Omental fat pad (tissue), 3 donors: ENCODE measurements at regions not wholly inside any gene's neighbourhood (a gene's known extent, or its start where the extent isn't known, plus 50 kb on each side); places are given as distances from the start of the nearest gene placed in this dataset.
"Not testable (repeated sequence)": the region's sequence is repeated elsewhere in the genome, so short reads cannot be mapped to it uniquely, and the experiment has no call there.

Experiments
- ATAC-seq: fragments of 150-250 bp; one replicate; pipeline ENCODE4 v1.9.1; 2016; ENCODE audit warnings: mild to moderate bottlenecking, moderate library complexity; ENCODE audit not compliant: low FRiP score
- DNase-seq: peaks from one replicate; pipeline ENCODE4 v3.0.0-alpha.2; 2019; ENCODE audit warnings: low spot score
- TF ChIP-seq, protein P1 (sequence below), 3 donors: fragments of 450-650 bp; IDR thresholded peaks; one replicate each; pipeline ENCODE4 v1.5.1; 2016 to 2017; ENCODE audit warnings: antibody characterized with exemption in 3 of 3, mild to moderate bottlenecking in 3 of 3, moderate library complexity in 2 of 3

GRCh38 chr3:16070707-16071106 lies 103.8 kb upstream of the GALNT15 start:
- TF ChIP-seq, protein P1, sequence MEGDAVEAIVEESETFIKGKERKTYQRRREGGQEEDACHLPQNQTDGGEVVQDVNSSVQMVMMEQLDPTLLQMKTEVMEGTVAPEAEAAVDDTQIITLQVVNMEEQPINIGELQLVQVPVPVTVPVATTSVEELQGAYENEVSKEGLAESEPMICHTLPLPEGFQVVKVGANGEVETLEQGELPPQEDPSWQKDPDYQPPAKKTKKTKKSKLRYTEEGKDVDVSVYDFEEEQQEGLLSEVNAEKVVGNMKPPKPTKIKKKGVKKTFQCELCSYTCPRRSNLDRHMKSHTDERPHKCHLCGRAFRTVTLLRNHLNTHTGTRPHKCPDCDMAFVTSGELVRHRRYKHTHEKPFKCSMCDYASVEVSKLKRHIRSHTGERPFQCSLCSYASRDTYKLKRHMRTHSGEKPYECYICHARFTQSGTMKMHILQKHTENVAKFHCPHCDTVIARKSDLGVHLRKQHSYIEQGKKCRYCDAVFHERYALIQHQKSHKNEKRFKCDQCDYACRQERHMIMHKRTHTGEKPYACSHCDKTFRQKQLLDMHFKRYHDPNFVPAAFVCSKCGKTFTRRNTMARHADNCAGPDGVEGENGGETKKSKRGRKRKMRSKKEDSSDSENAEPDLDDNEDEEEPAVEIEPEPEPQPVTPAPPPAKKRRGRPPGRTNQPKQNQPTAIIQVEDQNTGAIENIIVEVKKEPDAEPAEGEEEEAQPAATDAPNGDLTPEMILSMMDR (IDR thresholded peaks at IDR 0.05), result no peak
- ATAC-seq (no peak), DNase-seq (no peak)

DNA sequence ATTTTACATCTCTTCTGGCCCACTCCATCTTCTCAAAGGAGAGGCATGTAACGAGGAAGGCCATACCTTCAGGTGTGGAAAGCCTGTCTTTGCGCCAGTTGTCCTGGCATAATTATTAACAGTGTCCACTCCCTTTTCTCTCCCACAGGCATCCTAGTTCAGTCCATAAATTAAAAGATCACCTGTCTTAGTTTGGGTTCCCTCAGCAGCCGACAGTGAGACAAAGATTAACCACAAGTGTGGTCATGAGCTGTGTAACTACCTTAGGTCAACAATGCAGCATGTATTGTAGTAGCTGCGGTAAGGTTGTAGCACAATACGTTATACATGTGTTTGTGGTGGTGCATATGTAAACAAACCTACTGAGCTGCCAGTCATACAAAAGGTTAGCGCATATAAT lies 103.3 kb upstream of the GALNT15 start:
- TF ChIP-seq, protein P1 (IDR thresholded peaks at IDR 0.05), result no peak
- ATAC-seq, result no peak

GRCh38 chr3:16072420-16073110 lies 101.9 kb upstream of the GALNT15 start:
- ATAC-seq (no peak), DNase-seq (no peak)
- TF ChIP-seq, protein P1 (IDR thresholded peaks at IDR 0.05), result no peak

More for the DNA sequence above, 103.3 kb upstream of the GALNT15 start:
- no peak for DNase-seq

DNA sequence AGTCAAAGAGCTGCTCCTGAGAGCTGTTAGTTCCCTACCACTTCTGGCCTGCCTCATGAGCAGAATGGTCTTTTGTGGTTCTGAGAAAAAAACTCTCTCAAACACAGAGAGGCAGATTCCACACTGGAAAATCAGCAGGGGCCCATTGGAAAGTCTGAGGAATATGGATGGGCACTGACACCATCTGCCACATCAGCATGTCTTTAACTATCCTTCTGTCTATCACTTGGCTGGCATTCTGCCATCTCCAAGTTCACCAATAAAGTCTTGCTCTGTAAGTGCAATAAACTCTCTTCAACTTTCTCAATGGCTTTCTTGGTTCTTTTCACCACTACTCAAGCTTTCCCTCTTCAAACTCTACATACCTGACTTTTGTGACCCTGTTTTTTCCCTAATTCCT lies 101.3 kb upstream of the GALNT15 start:
- no peak for DNase-seq
- TF ChIP-seq, protein P1 (IDR thresholded peaks at IDR 0.05), result no peak
- ATAC-seq, result no peak

GRCh38 chr3:16073990-16074671 lies 100.3 kb upstream of the GALNT15 start:
- not testable (repeated sequence) for ATAC-seq

DNA sequence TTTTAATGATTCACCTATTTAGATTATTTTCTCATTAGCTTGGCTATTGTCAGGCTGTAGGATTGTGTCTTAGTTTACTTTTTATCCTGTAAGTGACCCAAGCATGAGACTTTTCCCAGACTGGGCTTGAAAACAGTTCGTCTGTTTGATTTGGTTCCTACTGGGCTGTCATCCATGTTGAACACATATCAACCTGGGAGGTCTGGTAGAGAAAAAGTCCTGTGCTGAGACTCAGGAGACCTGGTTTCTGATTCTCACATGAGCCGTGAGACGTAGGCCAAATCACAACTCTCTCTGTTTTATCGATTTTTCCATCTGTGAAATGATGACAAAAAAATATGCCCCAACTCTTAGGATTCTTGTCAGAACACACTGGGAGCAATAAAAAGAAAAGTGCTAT lies 98.8 kb upstream of the GALNT15 start:
- no peak for DNase-seq
- no peak for ATAC-seq
- TF ChIP-seq, protein P1 (IDR thresholded peaks at IDR 0.05), result no peak

More at GRCh38 chr3:16073990-16074671, 100.3 kb upstream of the GALNT15 start:
- DNase-seq, result not testable (repeated sequence)

DNA sequence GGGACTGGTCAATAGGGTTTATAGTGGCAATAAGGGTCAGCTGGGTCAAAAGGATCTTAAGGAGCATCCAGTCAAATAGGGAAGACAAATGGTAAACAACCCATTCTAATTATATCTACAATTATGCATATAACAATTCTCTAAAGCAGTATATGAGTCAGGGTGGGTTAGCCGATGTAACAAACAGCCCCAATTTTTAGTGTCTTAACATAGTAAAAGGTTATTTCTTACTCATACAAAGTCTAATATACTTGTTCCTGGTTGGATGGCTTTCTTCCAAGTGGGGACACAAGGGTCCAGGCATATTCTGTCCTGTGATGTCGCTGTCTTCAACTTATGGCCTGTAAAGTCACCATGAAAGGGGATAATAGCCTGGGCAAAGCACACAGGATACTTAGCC lies 97.9 kb upstream of the GALNT15 start:
- no peak for DNase-seq
- TF ChIP-seq, protein P1 (IDR thresholded peaks at IDR 0.05), result no peak
- ATAC-seq, result no peak

- DNase-seq, ATAC-seq: not testable (repeated sequence)
These were observed 97.3 kb upstream of the GALNT15 start for GRCh38 chr3:16077146-16077545.

DNA sequence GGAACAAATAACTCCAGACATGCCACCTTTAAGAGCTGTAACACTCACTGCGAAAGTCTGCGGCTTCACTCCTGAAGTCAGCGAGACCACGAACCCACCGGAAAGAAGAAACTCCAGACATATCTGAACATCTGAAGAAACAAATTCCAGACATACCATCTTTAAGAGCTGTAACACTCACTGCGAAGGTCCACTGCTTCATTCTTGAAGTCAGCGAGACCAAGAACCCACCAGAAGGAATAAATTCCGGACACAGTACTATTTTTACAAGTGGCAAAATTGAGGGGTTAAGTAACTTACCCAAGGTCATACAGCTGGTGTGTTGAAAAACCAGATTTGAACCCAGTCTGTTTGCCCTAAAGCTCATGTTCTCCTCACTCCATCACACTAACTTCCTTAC lies 96.8 kb upstream of the GALNT15 start:
- not testable (repeated sequence) for DNase-seq, ATAC-seq
